AG04450 (cell line): ENCODE measurements at regions not wholly inside any gene's neighbourhood (a gene's known extent, or its start where the extent isn't known, plus 50 kb on each side); places are given as distances from the start of the nearest gene placed in this dataset. TPM values are rescaled to one million over a fixed set of nuclear protein-coding genes. Genes with fewer than 3 reads are reported as not detected.

Source experiments
- CTCF ChIA-PET: fragments of 300-600, 350-600 bp; formaldehyde crosslinking; extraction: SDS; loops from one replicate; lab custom pipeline; 2022; ENCODE audit warnings: antibody characterized with exemption, inconsistent platforms; lab: Charles Lee
- POLR2A ChIA-PET: fragments of 350-600 bp; formaldehyde crosslinking; extraction: SDS; loops from one replicate; lab custom pipeline; 2021; ENCODE audit warnings: antibody characterized with exemption, inconsistent platforms; lab: Yijun Ruan, JAX
- DNase-seq: peaks from one replicate; pipeline ENCODE4 v3.0.0-alpha.2; 2011; ENCODE audit warnings: low read depth, low spot score
- H3K27ac ChIP-seq: one replicate; pipeline ENCODE4 v1.5.1; 2012; ENCODE audit warnings: low read depth, low read length, control low read depth
- H3K27me3 ChIP-seq: one replicate; pipeline ENCODE4 v1.6.0; 2012; ENCODE audit warnings: low read length; ENCODE audit not compliant: control insufficient read depth, insufficient read depth
- H3K4me3 ChIP-seq: 2 replicates; pipeline ENCODE4 v1.5.1; 2011; ENCODE audit warnings: mild to moderate bottlenecking, low read depth, low read length, control low read depth
- H3K9me3 ChIP-seq: 2 replicates; pipeline ENCODE4 v1.5.1; 2012; ENCODE audit warnings: low read length; ENCODE audit not compliant: control insufficient read depth, insufficient read depth
- CTCF ChIP-seq: IDR thresholded peaks from 2 replicates; pipeline ENCODE4 v1.5.1; 2011; ENCODE audit warnings: low read depth, low read length, control low read depth, inconsistent platforms
- small RNA-seq: library from RNA; depleted of rRNA; stranded (forward); fragments of <200 nt; gene quantifications from one replicate; pipeline ENCODE3, GENCODE V24; 2012; ENCODE audit warnings: low read depth; ENCODE audit not compliant: insufficient read length

- POLR2A ChIA-PET: no interaction called here
- CTCF ChIA-PET: no interaction called here
- TF ChIP-seq CTCF: no peak
- H3K9me3 ChIP-seq: peaks cover 17% of the 10 kb centered on the region
- H3K4me3 ChIP-seq: no peak overlapping the region
- H3K27me3 ChIP-seq: no peaks in the 10 kb centered on the region
- no peak for DNase-seq
- H3K27ac ChIP-seq: no peak overlapping the region
Observed at GRCh38 chr5:25858019-25858418, 1180.4 kb downstream of the CDH9 start.

DNA sequence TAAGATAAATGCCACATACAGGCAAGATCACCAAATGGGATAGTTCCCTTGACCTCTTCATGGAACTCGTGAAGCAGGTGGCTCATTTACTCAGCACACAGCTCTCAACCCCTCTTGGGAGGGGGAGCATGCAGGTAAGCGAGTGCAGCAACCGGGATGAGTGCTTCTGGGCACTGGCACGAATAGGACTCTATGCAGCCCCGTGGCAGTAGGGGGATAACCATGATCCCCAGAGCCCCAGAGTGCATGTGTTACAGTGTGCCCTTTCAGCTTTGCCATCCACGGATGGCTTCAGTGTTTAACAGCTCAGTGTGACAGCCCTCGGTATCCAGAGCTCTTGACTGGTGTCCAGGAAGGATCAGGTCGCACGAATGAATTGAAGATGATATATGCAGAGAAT, 1187.1 kb downstream of the CDH9 start:
- Histone ChIP-seq H3K4me3 (no peak overlapping the region), H3K27me3 (no peaks in the 10 kb centered on the region), H3K9me3 (peaks cover 14% of the 10 kb centered on the region), H3K27ac (no peak overlapping the region)
- no peak for DNase-seq
- no peak for TF ChIP-seq CTCF
- ChIA-PET CTCF (no interaction called here), POLR2A (no interaction called here)

- Histone ChIP-seq H3K4me3 (no peak overlapping the region), H3K27me3 (no peaks in the 10 kb centered on the region), H3K27ac (no peak overlapping the region), H3K9me3 (peaks cover 14% of the 10 kb centered on the region)
- no peak for DNase-seq
- ChIA-PET POLR2A (no interaction called here), CTCF (no interaction called here)
- no peak for TF ChIP-seq CTCF
Observed at GRCh38 chr5:25850581-25850980, 1187.8 kb downstream of the CDH9 start.

DNA sequence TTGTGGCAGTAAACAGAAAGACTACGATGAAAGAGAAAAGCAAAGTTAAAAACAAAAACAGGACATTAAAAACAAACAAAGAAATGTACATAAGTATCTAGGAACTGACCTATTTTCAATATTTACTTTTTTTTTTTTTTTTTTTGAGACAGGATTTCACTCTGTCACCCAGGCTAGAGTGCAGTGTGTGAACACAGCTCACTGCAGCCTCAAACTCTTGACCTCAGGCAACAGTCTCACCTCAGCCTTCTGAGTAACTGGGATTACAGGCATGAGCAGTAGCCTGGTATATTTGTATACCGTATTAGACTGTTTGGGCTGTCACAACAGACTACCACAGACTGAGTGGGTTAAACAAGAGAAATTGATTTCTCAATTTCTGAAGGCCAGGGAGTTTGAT, 1189.1 kb downstream of the CDH9 start:
- no peak for TF ChIP-seq CTCF
- Histone ChIP-seq H3K27me3 (no peaks in the 10 kb centered on the region), H3K9me3 (peaks cover 14% of the 10 kb centered on the region), H3K4me3 (no peak overlapping the region), H3K27ac (no peak overlapping the region)
- ChIA-PET POLR2A (no interaction called here), CTCF (no interaction called here)
- DNase-seq: no peak

- CTCF ChIA-PET: no interaction called here
- POLR2A ChIA-PET: no interaction called here
Observed at GRCh38 chr5:25823330-25823873, 1178.6 kb upstream of the CDH10 start.

More at GRCh38 chr5:25823330-25823873, 1178.6 kb upstream of the CDH10 start:
- DNase-seq: no peak
- Histone ChIP-seq H3K9me3 (peaks cover 7% of the 10 kb centered on the region), H3K4me3 (no peak overlapping the region), H3K27me3 (no peaks in the 10 kb centered on the region), H3K27ac (no peak overlapping the region)
- no peak for TF ChIP-seq CTCF

Small RNAs in the stretch of these regions (small RNA-seq; reads per million reads assigned to genes)
- gene AC113347.2 (not detected), gene AC113347.3 (not detected), gene RNU4-43P (not detected)
